Tongue (tissue), 1 donor: ENCODE measurements at regions not wholly inside any gene's neighbourhood (a gene's known extent, or its start where the extent isn't known, plus 50 kb on each side); places are given as distances from the start of the nearest gene placed in this dataset.
"Not testable (repeated sequence)": the region's sequence is repeated elsewhere in the genome, so short reads cannot be mapped to it uniquely, and the experiment has no call there.

Experiments used
- DNase-seq: peaks from one replicate; pipeline ENCODE4 v3.0.0-alpha.2; 2015

- no peak for DNase-seq
Observed at GRCh38 chr14:105737504-105738246, 211.3 kb downstream of the TMEM121 start.

DNA sequence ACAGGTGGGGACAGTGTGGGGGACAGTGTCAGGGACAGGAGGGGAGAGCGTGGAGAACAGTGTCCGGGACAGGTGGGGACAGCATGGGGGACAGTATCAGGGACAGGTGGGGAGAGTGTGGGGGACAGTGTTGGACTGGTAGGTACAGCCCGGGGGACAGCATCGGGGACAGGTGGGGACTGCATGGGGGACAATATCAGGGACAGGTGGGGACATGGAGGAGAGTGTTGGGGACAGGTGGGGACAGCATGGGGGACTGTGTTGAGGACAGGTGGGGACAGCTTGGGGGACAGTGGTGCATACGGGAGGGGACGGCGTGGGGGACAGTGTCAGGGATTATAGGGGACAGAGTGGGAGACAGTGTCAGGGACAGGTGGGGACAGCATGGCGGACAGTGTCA lies 212.3 kb downstream of the TMEM121 start:
- no peak for DNase-seq

- no peak for DNase-seq
Observed at GRCh38 chr14:105739331-105740102, 213.1 kb downstream of the TMEM121 start.

- not testable (repeated sequence) for DNase-seq
Observed at GRCh38 chr14:105740272-105740671, 213.9 kb downstream of the TMEM121 start.

- not testable (repeated sequence) for DNase-seq
Observed at GRCh38 chr14:105740961-105741360, 214.6 kb downstream of the TMEM121 start.

DNA sequence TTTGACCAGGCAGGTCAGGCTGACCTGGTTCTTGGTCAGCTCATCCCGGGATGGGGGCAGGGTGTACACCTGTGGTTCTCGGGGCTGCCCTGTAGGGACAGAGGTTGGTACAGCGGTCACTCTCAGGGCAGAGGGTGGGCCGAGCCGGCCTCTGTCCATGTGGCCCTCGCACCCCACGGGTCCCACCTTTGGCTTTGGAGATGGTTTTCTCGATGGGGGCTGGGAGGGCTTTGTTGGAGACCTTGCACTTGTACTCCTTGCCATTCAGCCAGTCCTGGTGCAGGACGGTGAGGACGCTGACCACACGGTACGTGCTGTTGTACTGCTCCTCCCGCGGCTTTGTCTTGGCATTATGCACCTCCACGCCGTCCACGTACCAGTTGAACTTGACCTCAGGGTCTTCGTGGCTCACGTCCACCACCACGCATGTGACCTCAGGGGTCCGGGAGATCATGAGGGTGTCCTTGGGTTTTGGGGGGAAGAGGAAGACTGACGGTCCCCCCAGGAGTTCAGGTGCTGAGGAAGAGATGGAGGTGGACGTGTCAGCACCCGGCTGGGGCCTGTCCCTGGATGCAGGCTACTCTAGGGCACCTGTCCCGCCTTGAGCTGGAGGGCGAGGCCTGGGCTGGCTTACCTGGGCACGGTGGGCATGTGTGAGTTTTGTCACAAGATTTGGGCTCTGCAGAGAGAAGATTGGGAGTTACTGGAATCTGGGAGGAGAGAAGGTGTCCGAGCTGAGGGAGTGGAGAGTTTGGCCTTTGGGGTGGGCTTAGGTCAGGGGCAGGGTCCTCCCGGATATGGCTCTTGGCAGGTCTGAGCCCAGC lies 215.5 kb downstream of the TMEM121 start:
- not testable (repeated sequence) for DNase-seq

DNA sequence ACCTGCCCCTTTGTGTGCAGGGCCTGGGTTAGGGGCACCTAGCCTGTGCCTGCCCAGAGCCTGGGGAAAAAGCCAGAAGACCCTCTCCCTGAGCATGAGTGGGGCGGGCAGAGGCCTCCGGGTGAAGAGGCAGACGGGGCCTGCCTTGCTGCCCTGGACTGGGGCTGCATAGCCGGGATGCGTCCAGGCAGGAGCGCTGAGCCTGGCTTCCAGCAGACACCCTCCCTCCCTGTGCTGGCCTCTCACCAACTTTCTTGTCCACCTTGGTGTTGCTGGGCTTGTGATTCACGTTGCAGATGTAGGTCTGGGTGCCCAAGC lies 216.1 kb downstream of the TMEM121 start:
- no peak for DNase-seq

- DNase-seq: not testable (repeated sequence)
Observed at GRCh38 chr14:105742904-105743701, 216.7 kb downstream of the TMEM121 start.

DNA sequence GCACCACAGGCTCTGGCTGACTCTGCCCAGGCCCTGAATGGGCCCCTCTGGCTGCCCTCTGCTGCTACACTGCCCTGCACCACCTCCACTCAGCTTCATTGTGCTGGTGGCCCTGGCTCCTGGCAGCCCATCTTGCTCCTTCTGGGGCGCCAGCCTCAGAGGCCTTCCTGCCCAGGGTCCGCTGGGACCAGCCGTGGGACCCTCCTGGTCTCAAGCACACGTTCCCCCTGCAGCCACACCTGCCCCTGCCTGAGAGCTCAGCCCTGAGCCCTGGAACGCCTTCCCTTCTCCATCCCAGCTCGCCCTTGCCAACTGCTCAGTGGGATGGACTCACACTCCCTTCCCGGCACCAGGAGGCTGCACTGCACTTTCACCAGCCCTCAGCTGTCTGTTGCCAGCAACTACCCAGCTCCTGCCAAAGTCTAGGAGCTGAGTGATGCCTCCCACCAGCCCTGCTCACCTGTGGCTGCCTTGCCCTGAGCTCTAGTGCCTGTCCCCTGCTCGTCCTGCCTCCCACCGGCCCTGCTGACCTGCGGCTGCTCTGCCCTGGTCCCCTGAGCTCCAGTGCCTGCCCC lies 217.9 kb downstream of the TMEM121 start:
- DNase-seq: not testable (repeated sequence)

- no peak for DNase-seq
Observed at GRCh38 chr14:105745433-105746123, 219.2 kb downstream of the TMEM121 start.

DNA sequence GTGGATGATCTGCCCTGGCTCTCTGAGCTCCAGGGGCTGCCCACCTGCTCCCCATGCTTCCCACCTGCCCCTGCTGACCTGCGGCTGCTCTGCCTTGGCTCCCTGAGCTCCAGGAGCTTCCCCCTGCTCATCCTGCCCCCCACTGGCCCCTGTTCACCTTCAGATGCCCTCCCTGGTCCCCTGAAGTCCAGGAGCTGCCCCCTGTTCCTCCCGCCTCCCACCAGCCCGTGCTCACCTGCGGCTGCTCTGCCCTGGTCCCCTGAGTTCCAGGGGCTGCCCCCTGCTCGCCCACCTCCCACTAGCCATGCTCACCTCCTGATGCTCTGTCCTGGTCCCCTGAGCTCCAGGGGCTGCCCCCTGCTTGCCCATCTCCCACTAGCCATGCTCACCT lies 219.7 kb downstream of the TMEM121 start:
- no peak for DNase-seq

GRCh38 chr14:105746800-105747502 lies 220.6 kb downstream of the TMEM121 start:
- not testable (repeated sequence) for DNase-seq

GRCh38 chr14:105747503-105748203 lies 221.3 kb downstream of the TMEM121 start:
- DNase-seq: not testable (repeated sequence)

DNA sequence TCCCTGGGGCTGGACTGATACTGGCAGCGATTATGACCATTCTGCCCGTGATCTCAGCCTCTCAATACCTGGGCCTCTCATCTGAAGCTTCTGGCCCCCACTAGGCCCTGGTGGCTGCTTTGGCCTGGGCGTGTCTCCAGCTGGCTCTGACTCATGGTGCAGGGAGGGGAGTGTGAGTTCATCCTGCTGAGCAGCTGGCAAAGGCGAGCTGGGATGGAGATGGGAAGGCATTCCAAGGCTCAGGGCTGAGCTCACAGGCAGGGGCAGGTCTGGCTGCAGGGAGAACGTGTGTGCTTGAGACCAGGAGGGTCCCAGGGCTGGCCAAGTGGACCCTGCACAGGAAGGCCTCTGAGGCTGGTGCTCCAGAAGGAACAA lies 221.8 kb downstream of the TMEM121 start:
- DNase-seq: no peak

- not testable (repeated sequence) for DNase-seq
Observed at GRCh38 chr14:105748710-105749109, 222.3 kb downstream of the TMEM121 start.

DNA sequence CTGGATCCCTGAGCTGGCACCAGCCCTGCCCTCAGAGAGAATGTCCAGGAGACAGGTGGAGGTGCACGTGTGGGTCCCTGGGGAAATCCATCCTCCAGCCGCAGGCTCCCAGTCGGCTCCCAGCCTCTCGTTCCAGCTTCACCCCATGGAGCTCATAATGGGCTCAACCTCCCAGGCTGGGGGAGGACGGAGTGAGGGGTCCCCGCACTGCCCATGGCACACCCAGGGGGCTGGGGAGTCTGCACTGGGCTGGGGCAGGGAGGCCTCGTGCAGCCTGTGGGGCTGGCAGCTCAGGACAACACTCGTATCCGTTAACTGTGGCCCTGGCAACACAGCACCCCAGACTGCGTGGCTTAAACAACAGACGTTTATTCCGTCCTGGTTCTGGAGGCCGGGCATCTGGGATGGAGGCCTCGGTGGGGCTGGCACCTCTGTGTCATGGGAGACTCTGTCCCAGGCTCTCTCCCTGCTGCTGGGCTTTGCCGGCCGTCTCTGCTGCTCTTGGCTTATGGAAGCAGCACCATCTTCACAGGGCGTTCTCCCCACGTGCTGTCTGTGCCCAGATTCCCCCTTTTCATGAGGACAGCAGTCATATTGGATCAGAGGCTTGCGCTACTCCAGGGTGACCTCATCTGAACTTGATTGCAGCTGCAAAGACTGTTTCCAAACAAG lies 223.6 kb downstream of the TMEM121 start:
- not testable (repeated sequence) for DNase-seq

- not testable (repeated sequence) for DNase-seq
Observed at GRCh38 chr14:105751291-105751751, 224.9 kb downstream of the TMEM121 start.

DNA sequence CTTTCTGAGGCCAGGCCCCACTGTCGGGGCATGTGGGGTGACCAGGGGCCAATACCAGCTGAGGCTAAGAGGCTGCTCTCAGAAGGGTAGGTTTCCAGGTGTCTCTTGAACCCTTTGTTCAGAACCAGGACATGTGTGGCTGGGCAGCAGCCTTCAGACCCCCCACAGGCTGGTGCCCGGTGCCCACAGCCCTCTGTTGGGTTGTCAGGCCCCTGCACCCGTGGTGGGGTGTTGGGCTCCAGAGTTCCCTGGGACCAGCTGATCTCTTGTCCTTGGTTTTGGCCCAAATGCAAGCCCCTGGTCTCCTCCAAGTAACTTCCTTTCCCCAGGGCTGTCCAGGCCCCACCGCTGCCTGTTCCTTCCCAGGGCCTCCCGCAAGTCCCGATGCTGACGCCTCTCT lies 226.0 kb downstream of the TMEM121 start:
- not testable (repeated sequence) for DNase-seq
